ENCODE measurements at regions not wholly inside any gene's neighbourhood (a gene's known extent, or its start where the extent isn't known, plus 50 kb on each side); places are given as distances from the start of the nearest gene placed in this dataset.

GRCh38 chr17:65444049-65444448 is 117.4 kb downstream of the AXIN2 start:
- DNase-seq: no peak

DNA sequence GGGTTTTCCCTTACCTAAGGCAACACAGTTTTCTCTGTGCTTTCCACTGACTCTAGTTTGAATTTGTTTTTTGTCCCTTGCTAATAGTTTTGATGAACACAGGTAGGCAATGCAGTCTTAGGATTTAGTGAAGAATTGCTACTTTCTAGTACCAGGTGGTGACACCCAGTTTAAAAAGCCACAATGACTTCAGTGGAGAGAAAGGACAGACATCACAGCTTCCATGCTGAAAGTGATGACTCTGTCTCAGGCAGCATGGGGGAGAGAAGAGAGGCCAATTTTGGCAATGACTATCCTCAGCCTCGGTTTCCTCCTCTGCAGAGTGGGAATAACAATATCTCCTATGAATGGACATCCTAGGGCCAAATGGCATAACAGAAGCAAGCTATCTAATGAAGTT is 118.8 kb downstream of the AXIN2 start:
- DNase-seq: no peak

DNA sequence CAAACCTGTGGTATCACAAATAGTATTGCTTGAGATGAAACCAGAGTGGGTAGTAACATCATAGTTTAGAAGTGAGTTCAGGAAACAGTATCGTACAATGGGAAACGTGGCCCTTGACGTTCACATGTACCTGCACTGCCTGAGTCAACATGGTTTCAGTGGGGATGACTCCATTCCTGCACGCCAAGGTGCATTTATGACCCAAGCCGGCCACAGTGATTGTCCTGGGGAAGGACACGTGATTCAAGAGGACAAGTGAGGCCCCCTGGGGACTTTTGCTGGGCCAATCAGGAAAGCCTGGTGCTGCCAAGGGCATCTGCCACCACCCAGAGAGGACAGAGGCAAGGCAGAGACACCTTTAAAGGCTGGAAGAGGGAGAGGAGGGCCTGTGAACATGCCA is 119.2 kb downstream of the AXIN2 start:
- no peak for DNase-seq

- DNase-seq: no peak
Measured at GRCh38 chr17:65441053-65441605, 120.3 kb downstream of the AXIN2 start.

GRCh38 chr17:65438708-65439294 is 122.6 kb downstream of the AXIN2 start:
- no peak for DNase-seq

DNA sequence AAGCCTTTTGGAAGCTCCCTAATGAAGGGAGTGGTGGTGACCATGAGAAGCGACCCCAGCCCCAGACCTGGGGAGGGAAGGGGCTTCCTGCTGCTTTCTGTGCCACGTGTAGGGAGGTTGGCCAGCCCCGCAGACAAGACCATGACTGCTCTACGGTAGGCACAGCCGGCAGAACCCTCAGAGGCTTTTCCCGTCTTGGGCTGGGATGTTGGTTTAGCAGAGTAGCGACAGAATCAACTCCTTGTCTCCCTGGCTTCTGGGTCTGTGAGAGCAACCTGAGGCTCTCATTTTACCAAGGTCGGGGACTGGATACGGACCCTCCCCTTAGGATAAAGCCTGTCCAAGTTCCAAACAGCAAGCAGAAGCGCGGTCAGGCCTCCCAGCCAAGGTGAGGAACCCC is 123.3 kb downstream of the AXIN2 start:
- DNase-seq: no peak

- no peak for DNase-seq
Measured at GRCh38 chr17:65436871-65437270, 124.6 kb downstream of the AXIN2 start.

DNA sequence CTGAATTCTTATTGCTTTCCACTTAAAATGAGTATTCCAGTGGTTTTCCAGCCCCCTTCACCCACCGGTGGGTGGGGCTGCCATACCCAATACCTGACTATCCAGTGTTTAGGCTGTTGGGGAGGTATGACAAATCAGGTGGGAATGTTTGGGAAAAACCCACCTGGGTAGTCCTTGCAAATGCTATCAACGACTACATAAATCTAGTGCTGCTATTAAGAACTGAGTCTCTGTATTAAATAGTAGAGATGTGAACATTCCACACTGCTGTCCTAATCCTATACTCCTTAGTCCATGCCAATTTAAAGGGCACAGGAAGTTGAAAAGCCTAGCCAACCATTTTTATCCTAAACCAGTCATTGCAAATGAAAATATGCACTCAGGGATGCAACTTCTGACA is 126.6 kb downstream of the AXIN2 start:
- no peak for DNase-seq

GRCh38 chr17:65434251-65434650 is 127.2 kb downstream of the AXIN2 start:
- DNase-seq: no peak

DNA sequence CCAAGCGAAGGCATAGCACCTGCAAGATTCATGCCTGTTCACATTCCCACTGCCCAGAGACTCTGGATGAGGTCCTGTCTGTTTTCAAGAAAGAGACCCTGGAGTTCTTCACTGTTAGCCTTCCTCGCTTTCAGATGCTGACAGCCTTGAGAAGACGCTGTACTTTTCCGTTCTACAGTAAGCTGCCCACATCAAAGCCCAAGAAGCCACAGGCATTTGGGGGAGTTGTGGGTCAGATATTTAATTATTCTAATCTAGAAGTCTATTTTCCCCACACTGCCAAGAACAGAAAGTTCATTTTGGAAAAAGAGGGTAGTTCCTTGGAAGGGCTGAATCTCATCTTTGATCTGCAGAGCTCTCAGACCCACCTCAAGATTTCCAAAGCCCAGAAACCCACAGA is 127.9 kb downstream of the AXIN2 start:
- DNase-seq: peak in 1 of 5 experiments; percentile 18

DNA sequence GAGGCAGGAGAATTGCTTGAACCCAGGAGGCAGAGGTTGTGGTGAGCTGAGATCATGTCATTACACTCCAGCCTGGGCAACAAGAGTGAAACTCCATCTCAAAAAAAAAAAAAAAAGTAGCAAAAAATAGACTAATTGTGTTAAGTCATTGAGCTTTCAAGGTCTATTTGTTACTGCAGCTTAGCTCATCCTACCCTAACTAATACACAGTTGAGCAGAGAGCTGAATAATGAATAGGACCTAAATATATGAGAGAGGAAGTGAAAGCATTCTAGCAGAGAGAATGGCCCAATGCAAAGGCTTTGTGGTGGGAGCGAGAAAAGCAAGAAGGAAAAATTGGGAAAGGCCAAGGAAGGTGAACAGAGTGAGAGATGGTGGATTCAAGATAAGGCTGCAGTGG is 128.3 kb downstream of the AXIN2 start:
- DNase-seq: no peak

GRCh38 chr17:65431116-65431515 is 130.3 kb downstream of the AXIN2 start:
- no peak for DNase-seq

DNA sequence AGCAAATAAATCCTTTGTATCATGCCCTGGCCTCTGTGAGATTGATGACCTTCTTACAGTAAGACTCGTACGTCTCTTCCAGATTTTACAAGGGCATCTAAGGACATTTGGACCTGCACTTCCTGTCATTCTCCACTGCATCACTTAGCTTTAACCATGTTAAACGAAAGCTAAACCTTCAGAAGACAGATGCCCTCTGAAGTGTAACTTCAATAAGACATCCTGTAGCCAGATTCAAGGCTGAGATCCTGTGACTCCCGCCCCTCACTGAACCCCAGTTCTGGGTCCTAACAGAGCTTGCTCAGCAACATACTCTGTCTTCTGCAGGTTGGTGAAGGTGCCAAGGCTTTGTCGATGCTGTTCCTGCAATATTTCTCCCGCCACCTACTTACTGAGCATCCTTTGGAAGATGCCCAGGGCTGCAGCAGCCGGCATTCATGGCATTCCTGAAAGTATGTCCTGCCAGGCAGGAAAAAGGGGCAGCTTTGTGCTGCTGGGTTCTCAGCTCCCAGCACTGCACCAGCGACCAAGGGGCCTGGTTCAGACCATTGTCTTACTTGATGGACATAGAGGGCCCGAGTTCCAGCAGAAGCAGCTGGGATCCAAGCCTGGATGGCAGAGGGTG is 131.1 kb downstream of the AXIN2 start:
- no peak for DNase-seq

DNA sequence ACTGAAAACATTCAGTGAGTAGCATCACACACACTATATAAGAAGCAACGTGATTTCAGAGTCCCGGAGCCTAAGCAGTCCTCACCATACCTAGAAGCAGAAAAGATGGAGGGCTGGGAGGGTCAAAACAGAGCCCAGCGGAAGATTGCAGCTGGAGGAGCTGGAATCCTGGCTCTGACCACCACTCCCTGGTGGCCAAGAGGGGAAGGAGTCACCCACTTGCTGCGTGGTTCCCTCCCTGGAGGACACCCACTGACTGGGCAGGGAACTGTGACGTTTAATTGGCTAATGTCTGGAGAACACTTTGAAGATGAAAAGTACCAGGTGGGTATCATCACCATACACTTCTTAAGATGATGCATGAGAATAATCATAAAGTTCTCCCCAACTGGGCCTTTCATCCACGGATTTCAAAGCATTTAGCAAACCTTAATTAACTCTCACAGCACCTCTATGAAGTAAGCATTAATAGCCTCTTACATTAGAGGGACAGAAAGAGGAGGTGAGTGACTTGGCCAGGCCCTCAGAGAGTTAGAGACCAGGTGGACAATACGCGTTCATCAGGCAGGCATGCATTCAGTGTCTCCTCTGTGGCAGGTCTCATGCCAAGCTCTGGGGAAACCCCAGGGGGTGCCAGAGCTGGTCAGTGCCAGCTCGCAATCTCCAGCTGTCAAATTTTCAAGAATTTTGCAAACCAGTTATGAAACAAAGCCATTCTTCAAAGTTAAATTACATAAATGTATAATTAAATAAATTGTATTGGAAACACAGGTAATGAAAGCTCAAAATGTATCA is 137.9 kb downstream of the AXIN2 start:
- DNase-seq: no peak

GRCh38 chr17:65418622-65419021 is 142.8 kb downstream of the AXIN2 start:
- no peak for DNase-seq

- no peak for DNase-seq
Measured at GRCh38 chr17:65417406-65418221, 143.8 kb downstream of the AXIN2 start.

DNA sequence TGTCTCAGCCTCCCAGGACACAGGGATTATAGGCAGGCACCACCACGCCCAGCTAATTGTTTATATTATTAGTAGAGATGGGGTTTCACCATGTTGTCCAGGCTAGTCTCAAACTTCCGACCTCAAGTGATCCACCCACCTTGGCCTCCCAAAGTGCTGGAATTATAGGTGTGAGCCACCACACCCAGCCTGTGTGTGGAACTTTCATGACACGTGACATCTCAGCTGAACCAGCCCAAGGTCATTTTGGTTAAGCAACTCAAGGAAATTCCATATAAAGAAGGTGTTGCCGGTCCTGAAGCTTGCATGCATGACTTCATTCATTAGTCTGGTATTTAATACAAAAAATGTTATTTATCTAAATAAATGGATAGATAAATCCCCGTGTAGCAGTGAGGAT is 145.5 kb downstream of the AXIN2 start:
- no peak for DNase-seq

GRCh38 chr17:65413390-65413789 is 148.1 kb downstream of the AXIN2 start:
- DNase-seq: no peak

GRCh38 chr17:65409381-65409780 is 152.1 kb downstream of the AXIN2 start:
- DNase-seq: no peak

- no peak for DNase-seq
Measured at GRCh38 chr17:65408050-65408449, 153.4 kb downstream of the AXIN2 start.

GRCh38 chr17:65407017-65407416 is 154.4 kb downstream of the AXIN2 start:
- no peak for DNase-seq

- DNase-seq: no peak
Measured at GRCh38 chr17:65406552-65406951, 154.9 kb downstream of the AXIN2 start.

DNA sequence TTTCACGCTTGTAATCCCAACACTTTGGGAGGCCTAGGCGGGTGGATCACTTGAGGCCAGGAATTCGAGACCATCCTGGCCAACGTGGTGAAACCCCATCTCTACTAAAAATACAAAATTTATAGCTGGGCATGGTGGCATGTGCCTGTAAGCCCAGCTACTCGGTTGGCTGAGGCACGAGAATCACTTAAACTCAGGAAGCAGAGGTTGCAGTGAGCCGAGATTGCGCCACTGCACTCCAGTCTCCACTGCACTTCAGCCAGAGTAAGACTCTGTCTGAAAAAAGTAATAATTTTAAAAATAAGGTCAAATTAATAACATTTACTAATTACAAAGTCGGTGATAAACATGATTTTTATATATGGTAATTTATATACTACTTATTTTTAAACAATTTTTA is 155.9 kb downstream of the AXIN2 start:
- DNase-seq: no peak
